Vagina (tissue), 2 donors: ENCODE measurements at regions not wholly inside any gene's neighbourhood (a gene's known extent, or its start where the extent isn't known, plus 50 kb on each side); places are given as distances from the start of the nearest gene placed in this dataset.

Experiments used
- DNase-seq, 2 donors: peaks; one replicate each; pipeline ENCODE4 v3.0.0-alpha.2; 2017; ENCODE audit errors: extremely low spot score in 2 of 2
- H3K27ac ChIP-seq: fragments of 200-600 bp; sonication (generic); one replicate; pipeline ENCODE4 v1.5.1; 2019
- H3K27me3 ChIP-seq: fragments of 200-600 bp; sonication (generic); one replicate; pipeline ENCODE4 v1.5.1; 2019
- H3K36me3 ChIP-seq, 2 donors: fragments of 200-600 bp; sonication (generic); one replicate each; pipeline ENCODE4 v1.5.1; 2017 to 2019
- H3K4me1 ChIP-seq: fragments of 200-600 bp; sonication (generic); one replicate; pipeline ENCODE4 v1.5.1; 2019
- H3K4me3 ChIP-seq, 2 donors: fragments of 200-600 bp; sonication (generic); 1 replicate in 1 of 2; 2 replicates in 1 of 2; pipeline ENCODE4 v1.5.1; 2016 to 2019
- H3K9me3 ChIP-seq: fragments of 200-600 bp; sonication (generic); one replicate; pipeline ENCODE4 v1.5.1; 2019
- POLR2A ChIP-seq, 2 donors: fragments of 450-650 bp; IDR thresholded peaks; one replicate each; pipeline ENCODE4 v1.6.1; 2017; ENCODE audit warnings: antibody characterized with exemption in 2 of 2, mild to moderate bottlenecking in 2 of 2, moderate library complexity in 2 of 2
- POLR2AphosphoS5 ChIP-seq, 2 donors: sonication (generic); formaldehyde crosslinking; IDR thresholded peaks; one replicate each; pipeline ENCODE4 v1.9.0; 2017; ENCODE audit warnings: antibody characterized with exemption in 2 of 2, mild to moderate bottlenecking in 2 of 2, low read depth in 1 of 2; ENCODE audit not compliant: insufficient read depth in 1 of 2
- intact Hi-C: fragments of 100-400 bp; cut with DNase I; formaldehyde crosslinking; loops from one replicate; pipeline ENCODE4 v1.15.1; 2023
- TF ChIP-seq, protein P1 (sequence below), 3 experiments: fragments of 450-650 bp in 2 of 3; fragments of 200-600 bp in 1 of 3; sonication (generic) in 1 of 3; IDR thresholded peaks; one replicate each; pipeline ENCODE4 v1.5.1; 2017 to 2019; ENCODE audit warnings: antibody characterized with exemption in 3 of 3, mild to moderate bottlenecking in 2 of 3, moderate library complexity in 2 of 3

- H3K27ac ChIP-seq: no peak overlapping the region
- DNase-seq: no peak
- H3K9me3 ChIP-seq: no peaks in the 10 kb centered on the region
- H3K27me3 ChIP-seq: no peaks in the 10 kb centered on the region
- H3K36me3 ChIP-seq: no peaks in the 10 kb centered on the region
- intact Hi-C loops: no loop called here
- H3K4me3 ChIP-seq: no peak overlapping the region
- H3K4me1 ChIP-seq: no peaks in the 10 kb centered on the region
- TF ChIP-seq, protein P1, sequence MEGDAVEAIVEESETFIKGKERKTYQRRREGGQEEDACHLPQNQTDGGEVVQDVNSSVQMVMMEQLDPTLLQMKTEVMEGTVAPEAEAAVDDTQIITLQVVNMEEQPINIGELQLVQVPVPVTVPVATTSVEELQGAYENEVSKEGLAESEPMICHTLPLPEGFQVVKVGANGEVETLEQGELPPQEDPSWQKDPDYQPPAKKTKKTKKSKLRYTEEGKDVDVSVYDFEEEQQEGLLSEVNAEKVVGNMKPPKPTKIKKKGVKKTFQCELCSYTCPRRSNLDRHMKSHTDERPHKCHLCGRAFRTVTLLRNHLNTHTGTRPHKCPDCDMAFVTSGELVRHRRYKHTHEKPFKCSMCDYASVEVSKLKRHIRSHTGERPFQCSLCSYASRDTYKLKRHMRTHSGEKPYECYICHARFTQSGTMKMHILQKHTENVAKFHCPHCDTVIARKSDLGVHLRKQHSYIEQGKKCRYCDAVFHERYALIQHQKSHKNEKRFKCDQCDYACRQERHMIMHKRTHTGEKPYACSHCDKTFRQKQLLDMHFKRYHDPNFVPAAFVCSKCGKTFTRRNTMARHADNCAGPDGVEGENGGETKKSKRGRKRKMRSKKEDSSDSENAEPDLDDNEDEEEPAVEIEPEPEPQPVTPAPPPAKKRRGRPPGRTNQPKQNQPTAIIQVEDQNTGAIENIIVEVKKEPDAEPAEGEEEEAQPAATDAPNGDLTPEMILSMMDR (IDR thresholded peaks at IDR 0.05): no peak
- TF ChIP-seq POLR2A (IDR thresholded peaks at IDR 0.05): no peak
- TF ChIP-seq POLR2AphosphoS5 (IDR thresholded peaks at IDR 0.05; ENCODE audit: insufficient read depth in 1 of 2, low read depth in 1 of 2): no peak
Observed at GRCh38 chrX:43527801-43528200, 128.3 kb upstream of the MAOA start.

GRCh38 chrX:43530837-43531236 is 125.3 kb upstream of the MAOA start:
- DNase-seq: no peak
- intact Hi-C loops: no loop called here
- Histone ChIP-seq H3K9me3 (no peaks in the 10 kb centered on the region), H3K4me3 (no peak overlapping the region), H3K27me3 (no peaks in the 10 kb centered on the region), H3K36me3 (no peaks in the 10 kb centered on the region), H3K4me1 (no peaks in the 10 kb centered on the region), H3K27ac (no peak overlapping the region)
- TF ChIP-seq, protein P1 (IDR thresholded peaks at IDR 0.05): no peak
- no peak for TF ChIP-seq POLR2AphosphoS5 (IDR thresholded peaks at IDR 0.05; ENCODE audit: insufficient read depth in 1 of 2, low read depth in 1 of 2)
- TF ChIP-seq POLR2A (IDR thresholded peaks at IDR 0.05): no peak

DNA sequence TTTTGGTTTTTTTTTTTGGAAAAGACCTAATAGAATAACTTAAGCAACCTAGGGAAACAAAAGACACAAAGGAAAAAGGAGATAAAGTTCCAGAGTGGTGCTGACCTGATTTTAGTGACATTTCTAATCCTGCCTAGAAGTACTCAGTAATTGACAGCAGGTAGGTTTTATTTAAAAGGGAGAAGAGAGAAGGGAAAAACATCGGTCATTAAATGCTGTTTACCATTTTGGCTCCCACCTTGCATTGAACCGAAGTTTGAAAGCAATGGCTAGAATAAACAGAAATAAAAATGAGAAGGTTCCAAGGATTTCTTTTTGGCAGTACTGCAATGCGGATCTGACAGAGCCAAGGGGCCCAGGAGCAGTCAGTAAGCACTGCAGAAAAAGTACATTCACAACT is 115.8 kb upstream of the MAOA start:
- intact Hi-C loops: no loop called here
- TF ChIP-seq, protein P1 (IDR thresholded peaks at IDR 0.05): no peak
- TF ChIP-seq POLR2A (IDR thresholded peaks at IDR 0.05): no peak
- TF ChIP-seq POLR2AphosphoS5 (IDR thresholded peaks at IDR 0.05; ENCODE audit: insufficient read depth in 1 of 2, low read depth in 1 of 2): no peak
- no peaks in the 10 kb centered on the region for H3K27me3 ChIP-seq
- DNase-seq: no peak
- no peaks in the 10 kb centered on the region for H3K9me3 ChIP-seq
- H3K4me3 ChIP-seq: no peak overlapping the region
- H3K4me1 ChIP-seq: no peaks in the 10 kb centered on the region
- no peaks in the 10 kb centered on the region for H3K36me3 ChIP-seq
- no peak overlapping the region for H3K27ac ChIP-seq

DNA sequence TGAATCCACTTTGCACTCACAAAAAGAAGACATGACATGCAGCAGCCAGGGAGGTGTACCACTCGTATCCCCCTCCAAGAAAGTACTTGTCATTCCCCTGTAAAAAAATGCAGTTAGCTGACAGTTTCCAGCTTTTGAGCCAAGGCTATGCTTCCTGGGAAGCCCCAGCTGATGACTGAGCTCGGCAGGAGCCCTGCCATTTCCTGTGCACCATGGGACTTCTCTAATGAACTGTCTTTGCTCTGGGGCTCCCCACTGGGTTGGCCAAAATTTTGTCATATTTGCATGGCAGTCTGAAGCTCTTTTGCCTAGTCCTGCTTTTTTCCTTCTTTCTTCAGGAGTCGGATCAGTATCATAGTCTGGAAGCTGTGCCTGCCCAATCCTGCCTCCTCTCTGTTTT is 104.5 kb upstream of the MAOA start:
- DNase-seq: no peak
- TF ChIP-seq, protein P1 (IDR thresholded peaks at IDR 0.05): no peak
- no peak for TF ChIP-seq POLR2AphosphoS5 (IDR thresholded peaks at IDR 0.05; ENCODE audit: insufficient read depth in 1 of 2, low read depth in 1 of 2)
- no peak for TF ChIP-seq POLR2A (IDR thresholded peaks at IDR 0.05)
- Histone ChIP-seq H3K36me3 (no peaks in the 10 kb centered on the region), H3K4me3 (no peak overlapping the region), H3K4me1 (no peaks in the 10 kb centered on the region), H3K27me3 (no peaks in the 10 kb centered on the region), H3K9me3 (no peaks in the 10 kb centered on the region), H3K27ac (no peak overlapping the region)
- intact Hi-C loops: loop anchor here (5.0 kb wide), 1 partner anchor 191 kb away; no protein-coding TSS in a partner anchor

DNA sequence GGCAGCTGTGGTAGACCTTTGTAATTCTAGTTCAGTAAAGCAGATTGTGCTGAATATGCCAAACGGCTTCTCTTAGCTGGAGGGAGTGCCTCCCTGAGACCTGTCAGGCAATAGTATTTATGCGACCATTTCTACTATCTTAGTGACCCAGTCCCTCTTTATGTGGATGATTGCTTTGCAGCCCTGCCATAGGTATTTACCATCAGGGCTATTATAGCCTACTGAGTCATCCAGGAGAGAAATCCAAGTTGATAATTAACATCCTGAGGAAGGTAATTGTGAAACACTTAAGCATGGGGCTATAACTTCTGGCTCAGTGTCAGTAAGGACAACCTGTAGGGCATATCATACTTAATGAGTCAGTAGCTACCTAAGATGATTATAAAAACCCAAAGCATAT is 103.9 kb upstream of the MAOA start:
- no peaks in the 10 kb centered on the region for H3K36me3 ChIP-seq
- no peaks in the 10 kb centered on the region for H3K9me3 ChIP-seq
- H3K27ac ChIP-seq: no peak overlapping the region
- TF ChIP-seq POLR2A (IDR thresholded peaks at IDR 0.05) (no peak), POLR2AphosphoS5 (IDR thresholded peaks at IDR 0.05; ENCODE audit: insufficient read depth in 1 of 2, low read depth in 1 of 2) (no peak)
- TF ChIP-seq, protein P1 (IDR thresholded peaks at IDR 0.05): no peak
- H3K4me3 ChIP-seq: no peak overlapping the region
- intact Hi-C loops: loop anchor here (5.0 kb wide), 1 partner anchor 190 kb away; no protein-coding TSS in a partner anchor
- peaks cover under 1% of the 10 kb centered on the region for H3K27me3 ChIP-seq
- no peak for DNase-seq
- H3K4me1 ChIP-seq: no peaks in the 10 kb centered on the region
